IMR-90 (cell line): ENCODE measurements at regions not wholly inside any gene's neighbourhood (a gene's known extent, or its start where the extent isn't known, plus 50 kb on each side); places are given as distances from the start of the nearest gene placed in this dataset.

Experiments used
- ATAC-seq: fragments of 200-7000 bp; cut with Tn5 transposase; 2 replicates; pipeline ENCODE4 v1.9.1; 2020; ENCODE audit warnings: low read depth, mild to moderate bottlenecking, moderate library complexity
- BruUV-seq: library from RNA; stranded (reverse); fragments of 400-500 nt; replicated peaks from 2 replicates; lab custom pipeline; 2021; lab: Mats Ljungman, UMichigan
- CTCF ChIA-PET: fragments of 300-600 bp; formaldehyde crosslinking; extraction: SDS; loops from one replicate; lab custom pipeline; 2021; ENCODE audit warnings: antibody characterized with exemption; lab: Yijun Ruan, JAX
- POLR2A ChIA-PET: fragments of 300-600 bp; sonication (Branson Sonifier 250); formaldehyde crosslinking; loops from one replicate; lab custom pipeline; 2022; ENCODE audit warnings: antibody characterized with exemption; ENCODE audit not compliant: unreplicated experiment; lab: Charles Lee
- DNase-seq: peaks from one replicate; pipeline ENCODE4 v3.0.0; 2013
- H2AFZ ChIP-seq: replicated peaks from 2 replicates; pipeline ENCODE3; 2013; ENCODE audit warnings: low read length, mild to moderate bottlenecking; ENCODE audit not compliant: poor library complexity
- H2AK5ac ChIP-seq: 2 replicates; pipeline ENCODE4 v1.6.1; 2013; ENCODE audit warnings: low read depth, low read length, inconsistent platforms
- H2AK9ac ChIP-seq: replicated peaks from 2 replicates; pipeline ENCODE3; 2013; ENCODE audit warnings: mild to moderate bottlenecking, low read depth, low read length, moderate library complexity; ENCODE audit not compliant: poor library complexity
- H2BK120ac ChIP-seq: 2 replicates; pipeline ENCODE4 v1.6.1; 2013; ENCODE audit warnings: low read depth, low read length, inconsistent platforms
- H2BK15ac ChIP-seq: 3 replicates; pipeline ENCODE4 v1.6.1; 2013; ENCODE audit warnings: low read depth, low read length, inconsistent platforms
- H2BK20ac ChIP-seq: 2 replicates; pipeline ENCODE4 v1.6.1; 2013; ENCODE audit warnings: low read depth, mild to moderate bottlenecking, inconsistent platforms, low read length, moderate library complexity
- H2BK5ac ChIP-seq: 2 replicates; pipeline ENCODE4 v1.6.1; 2013; ENCODE audit warnings: mild to moderate bottlenecking, low read depth, low read length, inconsistent platforms; ENCODE audit not compliant: poor library complexity, severe bottlenecking
- H3K14ac ChIP-seq: replicated peaks from 2 replicates; pipeline ENCODE4 v1.6.1; 2013; ENCODE audit warnings: low read depth, low read length, inconsistent platforms
- H3K18ac ChIP-seq: 2 replicates; pipeline ENCODE4 v1.6.1; 2013; ENCODE audit warnings: low read depth, low read length, control low read depth
- H3K23ac ChIP-seq: 2 replicates; pipeline ENCODE4 v1.6.1; 2013; ENCODE audit warnings: low read depth, low read length, inconsistent platforms
- H3K27ac ChIP-seq: 2 replicates; pipeline ENCODE4 v1.5.1; 2013; ENCODE audit warnings: mild to moderate bottlenecking, control low read depth, low read length; ENCODE audit not compliant: insufficient read depth
- H3K27me3 ChIP-seq: 2 replicates; pipeline ENCODE4 v1.6.1; 2013; ENCODE audit warnings: low read length; ENCODE audit not compliant: control insufficient read depth, insufficient read depth
- H3K36me3 ChIP-seq: 2 replicates; pipeline ENCODE4 v1.6.1; 2013; ENCODE audit warnings: low read length, mixed read lengths; ENCODE audit not compliant: control insufficient read depth, insufficient read depth
- H3K4ac ChIP-seq: 2 replicates; pipeline ENCODE4 v1.6.1; 2013; ENCODE audit warnings: low read depth, low read length, inconsistent platforms
- H3K4me1 ChIP-seq: 2 replicates; pipeline ENCODE4 v1.6.1; 2013; ENCODE audit warnings: low read length, mixed read lengths; ENCODE audit not compliant: control insufficient read depth, insufficient read depth
- H3K4me2 ChIP-seq: 2 replicates; pipeline ENCODE4 v1.6.1; 2013; ENCODE audit warnings: low read depth, mild to moderate bottlenecking, control low read depth, low read length, moderate library complexity
- H3K4me3 ChIP-seq: 2 replicates; pipeline ENCODE4 v1.5.1; 2013; ENCODE audit warnings: low read depth, mild to moderate bottlenecking, control low read depth, low read length, moderate library complexity; ENCODE audit not compliant: insufficient read depth
- H3K56ac ChIP-seq: 2 replicates; pipeline ENCODE4 v1.6.1; 2013; ENCODE audit warnings: low read length, inconsistent platforms; ENCODE audit not compliant: insufficient read depth; ENCODE audit errors: extremely low read depth
- H3K79me1 ChIP-seq, 2 experiments: 2 replicates each; pipeline ENCODE4 v1.6.1; 2013; ENCODE audit warnings: low read length in 2 of 2, inconsistent platforms in 1 of 2, low read depth in 1 of 2
- H3K9ac ChIP-seq: 2 replicates; pipeline ENCODE4 v1.6.1; 2013; ENCODE audit warnings: low read depth, low read length, control low read depth
- H3K9me1 ChIP-seq: 2 replicates; pipeline ENCODE4 v1.6.1; 2013; ENCODE audit warnings: low read length, inconsistent platforms; ENCODE audit not compliant: insufficient read depth
- H3K9me3 ChIP-seq: 2 replicates; pipeline ENCODE4 v1.6.1; 2013; ENCODE audit warnings: low read length; ENCODE audit not compliant: control insufficient read depth, insufficient read depth
- H4K20me1 ChIP-seq: 2 replicates; pipeline ENCODE4 v1.6.1; 2013; ENCODE audit warnings: low read length, inconsistent platforms; ENCODE audit not compliant: insufficient read depth
- H4K5ac ChIP-seq: 2 replicates; pipeline ENCODE4 v1.6.1; 2013; ENCODE audit warnings: mild to moderate bottlenecking, low read depth, low read length, control low read depth
- H4K8ac ChIP-seq, 2 experiments: 2 replicates each; pipeline ENCODE4 v1.6.1; 2013; ENCODE audit warnings: low read depth in 2 of 2, low read length in 2 of 2, control low read depth in 1 of 2, inconsistent platforms in 1 of 2
- H4K91ac ChIP-seq: 2 replicates; pipeline ENCODE4 v1.6.1; 2013; ENCODE audit warnings: low read depth, low read length, inconsistent platforms; ENCODE audit not compliant: insufficient read depth
- CHD1 ChIP-seq: IDR thresholded peaks from 2 replicates; pipeline ENCODE4 v1.6.1; 2012; ENCODE audit warnings: low read depth, low read length, improper control_type of control experiment
- MAFK ChIP-seq: IDR thresholded peaks from 2 replicates; pipeline ENCODE4 v1.6.1; 2012; ENCODE audit warnings: low read depth, low read length, improper control_type of control experiment
- MXI1 ChIP-seq: IDR thresholded peaks from 2 replicates; pipeline ENCODE4 v1.6.1; 2012; ENCODE audit warnings: low read depth, mild to moderate bottlenecking, low read length, moderate library complexity, borderline replicate concordance
- RCOR1 ChIP-seq: IDR thresholded peaks from 2 replicates; pipeline ENCODE4 v1.6.1; 2012; ENCODE audit warnings: mild to moderate bottlenecking, low read length, improper control_type of control experiment; ENCODE audit not compliant: insufficient replicate concordance
- RFX5 ChIP-seq: IDR thresholded peaks from 2 replicates; pipeline ENCODE4 v1.8.0; 2012; ENCODE audit warnings: low read depth, mild to moderate bottlenecking, low read length, moderate library complexity
- SMC3 ChIP-seq: fragments of 150-350 bp; IDR thresholded peaks from 2 replicates; pipeline ENCODE4 v1.6.1; 2016; ENCODE audit warnings: low read depth, mild to moderate bottlenecking, antibody characterized with exemption, low read length, moderate library complexity
- WGBS, 2 experiments: methylation state at CpG; one replicate each; pipeline versions ENCODE4 v1.1.5 to v1.1.7; 2013; ENCODE audit warnings: missing lambda C conversion rate in 2 of 2; ENCODE audit not compliant: insufficient read length in 1 of 2; ENCODE audit errors: extremely low coverage in 2 of 2; 5-methylcytosine and 5-hydroxymethylcytosine counted together
- dilution Hi-C: fragments of 300-500 bp; cut with HindIII; formaldehyde crosslinking; loops from one replicate; pipeline ENCODE4 v1.14.3; 2018; ENCODE audit warnings: low sequenced_read_pairs; ENCODE audit not compliant: unreplicated experiment
- in situ Hi-C: fragments of 300-500 bp; cut with MboI; formaldehyde crosslinking; loops from 3 replicates; pipeline ENCODE4 v1.14.3; 2019; ENCODE audit warnings: low sequenced_read_pairs, inconsistent platforms, mixed read lengths
- intact Hi-C: fragments of 100-400 bp; cut with micrococcal nuclease; formaldehyde crosslinking; loops from 2 replicates; pipeline ENCODE4 v1.10.0; 2022
- TF ChIP-seq, protein P1 (sequence below): conservative IDR thresholded peaks from 2 replicates; pipeline ENCODE4 v1.5.1; 2012; ENCODE audit warnings: mild to moderate bottlenecking, low read depth, low read length, improper control_type of control experiment

DNA sequence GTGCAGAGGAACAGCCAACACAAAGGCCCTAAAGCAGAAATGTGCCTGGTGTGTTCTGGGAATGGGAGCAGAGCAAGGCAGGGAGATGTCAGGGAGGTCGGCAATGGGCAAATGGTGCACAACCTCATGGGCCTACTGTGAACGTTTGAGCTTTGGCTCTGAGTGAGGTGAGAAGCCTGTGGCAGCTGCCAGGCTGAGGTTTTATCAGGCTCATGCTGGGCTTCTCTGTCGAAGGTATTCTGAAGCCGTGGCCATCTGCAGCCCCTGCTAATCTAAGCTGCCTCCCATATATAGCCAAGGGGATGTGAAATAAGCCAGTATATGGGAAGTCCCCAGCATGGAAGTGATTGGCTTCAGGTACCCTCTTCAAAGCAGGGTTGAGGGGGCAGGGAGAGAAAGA, 193.3 kb downstream of the SLC4A3 start:
- TF ChIP-seq, protein P1, sequence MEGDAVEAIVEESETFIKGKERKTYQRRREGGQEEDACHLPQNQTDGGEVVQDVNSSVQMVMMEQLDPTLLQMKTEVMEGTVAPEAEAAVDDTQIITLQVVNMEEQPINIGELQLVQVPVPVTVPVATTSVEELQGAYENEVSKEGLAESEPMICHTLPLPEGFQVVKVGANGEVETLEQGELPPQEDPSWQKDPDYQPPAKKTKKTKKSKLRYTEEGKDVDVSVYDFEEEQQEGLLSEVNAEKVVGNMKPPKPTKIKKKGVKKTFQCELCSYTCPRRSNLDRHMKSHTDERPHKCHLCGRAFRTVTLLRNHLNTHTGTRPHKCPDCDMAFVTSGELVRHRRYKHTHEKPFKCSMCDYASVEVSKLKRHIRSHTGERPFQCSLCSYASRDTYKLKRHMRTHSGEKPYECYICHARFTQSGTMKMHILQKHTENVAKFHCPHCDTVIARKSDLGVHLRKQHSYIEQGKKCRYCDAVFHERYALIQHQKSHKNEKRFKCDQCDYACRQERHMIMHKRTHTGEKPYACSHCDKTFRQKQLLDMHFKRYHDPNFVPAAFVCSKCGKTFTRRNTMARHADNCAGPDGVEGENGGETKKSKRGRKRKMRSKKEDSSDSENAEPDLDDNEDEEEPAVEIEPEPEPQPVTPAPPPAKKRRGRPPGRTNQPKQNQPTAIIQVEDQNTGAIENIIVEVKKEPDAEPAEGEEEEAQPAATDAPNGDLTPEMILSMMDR: no peak
- TF ChIP-seq MAFK: no peak
- no peak for TF ChIP-seq RCOR1
- TF ChIP-seq MXI1: no peak
- no peak for TF ChIP-seq RFX5
- TF ChIP-seq SMC3: no peak
- no peak for TF ChIP-seq CHD1
- CTCF ChIA-PET: no interaction called here
- Histone ChIP-seq H4K91ac (no peak overlapping the region), H3K9ac (no peak overlapping the region), H3K27me3 (0 out of 2 replicates have a peak, but pooled peaks cover 1% of the 10 kb centered on the region), H2AK5ac (no peak overlapping the region), H4K8ac (no peak overlapping the region), H3K9me1 (no peaks in the 10 kb centered on the region), H2BK15ac (no peak overlapping the region), H4K20me1 (no peaks in the 10 kb centered on the region), H3K14ac (no peak overlapping the region), H3K4ac (no peak overlapping the region), H3K9me3 (no peaks in the 10 kb centered on the region), H3K56ac (no peak overlapping the region), H2BK5ac (no peak overlapping the region), H3K23ac (no peak overlapping the region), H3K4me2 (no peak overlapping the region), H3K36me3 (no peaks in the 10 kb centered on the region), H3K27ac (no peak overlapping the region), H3K4me1 (no peaks in the 10 kb centered on the region), H2BK20ac (no peak overlapping the region), H2AK9ac (no peak overlapping the region), H2BK120ac (no peak overlapping the region), H4K5ac (no peak overlapping the region), H3K18ac (no peak overlapping the region), H2AFZ (no peak overlapping the region), H3K79me1 (no peaks in the 10 kb centered on the region), H3K4me3 (no peak overlapping the region)
- ATAC-seq (no peak), DNase-seq (no peak)
- intact Hi-C loops (no loop called here), dilution Hi-C loops (no loop called here), in situ Hi-C loops (no loop called here)
- POLR2A ChIA-PET: no interaction called here
- BruUV-seq: no TSS peak
- no CpG with 5 or more reads among the region's 4 CpGs for WGBS, 2 experiments
